Prostate gland (tissue), 2 donors: ENCODE measurements at regions not wholly inside any gene's neighbourhood (a gene's known extent, or its start where the extent isn't known, plus 50 kb on each side); places are given as distances from the start of the nearest gene placed in this dataset.

Experiments
- DNase-seq: peaks from one replicate; pipeline ENCODE4 v3.0.0-alpha.2; 2019; ENCODE audit warnings: low spot score
- H3K27ac ChIP-seq, 2 donors: fragments of 200-600 bp; sonication (generic); 2 replicates each; pipeline ENCODE4 v1.5.1; 2017 to 2019
- H3K27me3 ChIP-seq: fragments of 200-600 bp; sonication (generic); replicated peaks from 2 replicates; pipeline ENCODE4 v1.5.1; 2019; ENCODE audit not compliant: insufficient read depth
- H3K36me3 ChIP-seq, 2 donors: fragments of 200-600 bp; sonication (generic); 1 replicate in 1 of 2; 2 replicates in 1 of 2; pipeline versions ENCODE4 v1.5.1 to v1.8.1; 2017 to 2019
- H3K4me1 ChIP-seq: fragments of 200-600 bp; sonication (generic); replicated peaks from 2 replicates; pipeline ENCODE4 v1.5.1; 2019
- H3K4me3 ChIP-seq, 2 donors: fragments of 200-600 bp; sonication (generic); 2 replicates each; pipeline ENCODE4 v1.5.1; 2017 to 2019
- H3K9me3 ChIP-seq: fragments of 200-600 bp; sonication (generic); 2 replicates; pipeline ENCODE4 v1.5.1; 2017
- CTCF ChIP-seq, 4 experiments: fragments of 200-600 bp in 2 of 4; fragments of 450-650 bp in 2 of 4; sonication (generic) in 2 of 4; IDR thresholded peaks; 1 replicate in 3 of 4; 2 replicates in 1 of 4; pipeline ENCODE4 v1.5.1; 2016 to 2019; ENCODE audit warnings: antibody characterized with exemption in 4 of 4, mild to moderate bottlenecking in 2 of 4, moderate library complexity in 2 of 4
- POLR2A ChIP-seq: fragments of 450-650 bp; IDR thresholded peaks from one replicate; pipeline ENCODE4 v1.6.1; 2016; ENCODE audit warnings: antibody characterized with exemption, mild to moderate bottlenecking
- POLR2AphosphoS5 ChIP-seq: sonication (generic); formaldehyde crosslinking; IDR thresholded peaks from one replicate; pipeline ENCODE4 v1.6.1; 2017; ENCODE audit warnings: antibody characterized with exemption
- WGBS: methylation state at CpG from one replicate; pipeline ENCODE4 v1.1.5; 2018; 5-methylcytosine and 5-hydroxymethylcytosine counted together
- intact Hi-C: fragments of 100-400 bp; cut with DNase I; formaldehyde crosslinking; loops from one replicate; pipeline ENCODE4 v1.14.2; 2022

- Histone ChIP-seq H3K36me3 (no peaks in the 10 kb centered on the region), H3K27ac (no peak overlapping the region), H3K4me3 (no peak overlapping the region), H3K27me3 (no peaks in the 10 kb centered on the region), H3K4me1 (no peaks in the 10 kb centered on the region), H3K9me3 (no peaks in the 10 kb centered on the region)
- 76% methylated on average over 2 of the region's 2 CpGs for WGBS
- no peak for DNase-seq
- TF ChIP-seq CTCF (IDR thresholded peaks at IDR 0.05) (no peak), POLR2A (no peak), POLR2AphosphoS5 (no peak)
- intact Hi-C loops, result no loop called here
Observed at GRCh38 chr1:90155721-90156487, 161.0 kb downstream of the ZNF326 start.

- Histone ChIP-seq H3K27me3 (no peaks in the 10 kb centered on the region), H3K4me3 (no peak overlapping the region), H3K4me1 (no peaks in the 10 kb centered on the region), H3K36me3 (no peaks in the 10 kb centered on the region), H3K9me3 (no peaks in the 10 kb centered on the region), H3K27ac (no peak overlapping the region)
- intact Hi-C loops, result no loop called here
- DNase-seq, result no peak
- TF ChIP-seq CTCF (IDR thresholded peaks at IDR 0.05) (no peak), POLR2AphosphoS5 (no peak), POLR2A (no peak)
- 67% methylated on average over 4 of the region's 4 CpGs for WGBS
Observed at GRCh38 chr1:90154711-90155110, 159.8 kb downstream of the ZNF326 start.

GRCh38 chr1:90149101-90149500, 154.2 kb downstream of the ZNF326 start:
- no peaks in the 10 kb centered on the region for H3K9me3 ChIP-seq
- H3K4me1 ChIP-seq, result no peaks in the 10 kb centered on the region
- no peak overlapping the region for H3K4me3 ChIP-seq
- no peaks in the 10 kb centered on the region for H3K36me3 ChIP-seq
- intact Hi-C loops, result no loop called here
- H3K27ac ChIP-seq, result no peak overlapping the region
- WGBS, result 83% methylated on average over 6 of the region's 6 CpGs
- H3K27me3 ChIP-seq, result no peaks in the 10 kb centered on the region
- TF ChIP-seq POLR2AphosphoS5, result no peak
- TF ChIP-seq CTCF (IDR thresholded peaks at IDR 0.05), result no peak
- TF ChIP-seq POLR2A, result no peak
- no peak for DNase-seq

GRCh38 chr1:90147093-90147492, 152.2 kb downstream of the ZNF326 start:
- no peak for DNase-seq
- H3K4me3 ChIP-seq, result no peak overlapping the region
- no peak overlapping the region for H3K27ac ChIP-seq
- no peaks in the 10 kb centered on the region for H3K9me3 ChIP-seq
- no peaks in the 10 kb centered on the region for H3K4me1 ChIP-seq
- intact Hi-C loops, result no loop called here
- no peak for TF ChIP-seq POLR2A
- TF ChIP-seq CTCF (IDR thresholded peaks at IDR 0.05), result no peak
- no peak for TF ChIP-seq POLR2AphosphoS5
- H3K36me3 ChIP-seq, result no peaks in the 10 kb centered on the region
- no peaks in the 10 kb centered on the region for H3K27me3 ChIP-seq

- no peak for TF ChIP-seq POLR2A
- TF ChIP-seq POLR2AphosphoS5, result no peak
- TF ChIP-seq CTCF (IDR thresholded peaks at IDR 0.05), result no peak
- no peak overlapping the region for H3K4me3 ChIP-seq
- H3K27me3 ChIP-seq, result no peaks in the 10 kb centered on the region
- H3K36me3 ChIP-seq, result no peaks in the 10 kb centered on the region
- intact Hi-C loops, result no loop called here
- H3K4me1 ChIP-seq, result no peaks in the 10 kb centered on the region
- H3K9me3 ChIP-seq, result no peaks in the 10 kb centered on the region
- no peak for DNase-seq
- no peak overlapping the region for H3K27ac ChIP-seq
- WGBS, result 57% methylated on average over 1 of the region's 1 CpG
Observed at GRCh38 chr1:90144820-90145219, 149.9 kb downstream of the ZNF326 start.
